RWPE2 (cell line): ENCODE measurements at regions not wholly inside any gene's neighbourhood (a gene's known extent, or its start where the extent isn't known, plus 50 kb on each side); places are given as distances from the start of the nearest gene placed in this dataset.

ENCODE experiments used
- ATAC-seq: fragments of 200-7000 bp; cut with Tn5 transposase; 3 replicates; pipeline ENCODE4 v1.9.1; 2021; ENCODE audit warnings: low read depth
- DNase-seq: peaks from one replicate; pipeline ENCODE4 v3.0.0-alpha.2; 2020; ENCODE audit warnings: low spot score
- H3K27ac ChIP-seq: fragments of 450-650 bp; 2 replicates; pipeline ENCODE4 v1.5.1; 2017; ENCODE audit warnings: mild to moderate bottlenecking; ENCODE audit not compliant: poor library complexity, severe bottlenecking
- H3K27me3 ChIP-seq: fragments of 250-450 bp; sonication (Bioruptor Pico); 2 replicates; pipeline ENCODE4 v1.5.1; 2021; ENCODE audit warnings: mild to moderate bottlenecking, moderate library complexity; ENCODE audit not compliant: insufficient read depth, poor library complexity, severe bottlenecking
- H3K36me3 ChIP-seq: fragments of 250-450 bp; sonication (Bioruptor Pico); 2 replicates; pipeline ENCODE4 v1.5.1; 2020; ENCODE audit warnings: low read depth, mild to moderate bottlenecking, moderate library complexity
- H3K4me1 ChIP-seq: fragments of 250-450 bp; sonication (Bioruptor Pico); 2 replicates; pipeline ENCODE4 v1.5.1; 2021; ENCODE audit warnings: mild to moderate bottlenecking, moderate library complexity; ENCODE audit not compliant: insufficient read depth, poor library complexity, severe bottlenecking
- H3K4me3 ChIP-seq: fragments of 250-450 bp; sonication (Bioruptor Pico); 2 replicates; pipeline ENCODE4 v1.5.1; 2021; ENCODE audit warnings: mild to moderate bottlenecking, moderate library complexity; ENCODE audit not compliant: severe bottlenecking
- H3K9me3 ChIP-seq: fragments of 250-450 bp; sonication (Bioruptor Pico); 2 replicates; pipeline ENCODE4 v1.5.1; 2021; ENCODE audit warnings: mild to moderate bottlenecking, moderate library complexity; ENCODE audit not compliant: severe bottlenecking
- TF ChIP-seq, protein P1 (sequence below): fragments of 450-650 bp; IDR thresholded peaks from one replicate; pipeline ENCODE4 v1.5.1; 2017; ENCODE audit warnings: mild to moderate bottlenecking, moderate library complexity; ENCODE audit not compliant: poor library complexity, severe bottlenecking

GRCh38 chrX:121585626-121586025, 538.2 kb downstream of the GLUD2 start:
- Histone ChIP-seq H3K36me3 (no peaks in the 10 kb centered on the region), H3K4me1 (no peaks in the 10 kb centered on the region), H3K4me3 (no peak overlapping the region), H3K27ac (no peak overlapping the region), H3K27me3 (no peaks in the 10 kb centered on the region), H3K9me3 (no peaks in the 10 kb centered on the region)
- no peak for DNase-seq
- TF ChIP-seq, protein P1, sequence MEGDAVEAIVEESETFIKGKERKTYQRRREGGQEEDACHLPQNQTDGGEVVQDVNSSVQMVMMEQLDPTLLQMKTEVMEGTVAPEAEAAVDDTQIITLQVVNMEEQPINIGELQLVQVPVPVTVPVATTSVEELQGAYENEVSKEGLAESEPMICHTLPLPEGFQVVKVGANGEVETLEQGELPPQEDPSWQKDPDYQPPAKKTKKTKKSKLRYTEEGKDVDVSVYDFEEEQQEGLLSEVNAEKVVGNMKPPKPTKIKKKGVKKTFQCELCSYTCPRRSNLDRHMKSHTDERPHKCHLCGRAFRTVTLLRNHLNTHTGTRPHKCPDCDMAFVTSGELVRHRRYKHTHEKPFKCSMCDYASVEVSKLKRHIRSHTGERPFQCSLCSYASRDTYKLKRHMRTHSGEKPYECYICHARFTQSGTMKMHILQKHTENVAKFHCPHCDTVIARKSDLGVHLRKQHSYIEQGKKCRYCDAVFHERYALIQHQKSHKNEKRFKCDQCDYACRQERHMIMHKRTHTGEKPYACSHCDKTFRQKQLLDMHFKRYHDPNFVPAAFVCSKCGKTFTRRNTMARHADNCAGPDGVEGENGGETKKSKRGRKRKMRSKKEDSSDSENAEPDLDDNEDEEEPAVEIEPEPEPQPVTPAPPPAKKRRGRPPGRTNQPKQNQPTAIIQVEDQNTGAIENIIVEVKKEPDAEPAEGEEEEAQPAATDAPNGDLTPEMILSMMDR, result no peak
- no peak for ATAC-seq

DNA sequence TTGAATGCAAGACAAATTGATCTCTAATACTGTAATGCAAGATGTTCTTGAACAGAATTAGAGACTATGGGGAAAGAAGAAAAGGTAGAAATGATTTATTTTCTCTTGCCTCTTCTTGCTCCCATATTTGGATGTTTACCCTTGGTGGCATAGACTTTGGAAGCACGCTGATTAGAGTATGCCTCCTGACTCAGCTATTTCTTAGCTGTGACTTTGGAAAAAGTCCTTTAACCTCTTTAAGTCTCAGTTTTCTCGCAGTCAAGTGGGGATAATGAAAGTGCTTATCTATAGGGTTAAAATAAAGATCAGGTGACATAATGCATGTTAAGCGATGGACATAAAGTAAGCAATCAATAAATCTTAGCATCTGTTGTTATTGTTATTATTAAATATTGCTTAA, 545.5 kb downstream of the GLUD2 start:
- DNase-seq (no peak), ATAC-seq (no peak)
- no peaks in the 10 kb centered on the region for H3K4me1 ChIP-seq
- H3K36me3 ChIP-seq, result no peaks in the 10 kb centered on the region
- no peaks in the 10 kb centered on the region for H3K27me3 ChIP-seq
- no peak overlapping the region for H3K27ac ChIP-seq
- no peak overlapping the region for H3K4me3 ChIP-seq
- TF ChIP-seq, protein P1, result no peak
- H3K9me3 ChIP-seq, result no peaks in the 10 kb centered on the region

- Histone ChIP-seq H3K27ac (no peak overlapping the region), H3K9me3 (no peaks in the 10 kb centered on the region), H3K27me3 (no peaks in the 10 kb centered on the region), H3K36me3 (no peaks in the 10 kb centered on the region), H3K4me3 (no peak overlapping the region), H3K4me1 (no peaks in the 10 kb centered on the region)
- TF ChIP-seq, protein P1, result no peak
- DNase-seq (no peak), ATAC-seq (no peak)
Observed at GRCh38 chrX:121598356-121598755, 550.9 kb downstream of the GLUD2 start.

DNA sequence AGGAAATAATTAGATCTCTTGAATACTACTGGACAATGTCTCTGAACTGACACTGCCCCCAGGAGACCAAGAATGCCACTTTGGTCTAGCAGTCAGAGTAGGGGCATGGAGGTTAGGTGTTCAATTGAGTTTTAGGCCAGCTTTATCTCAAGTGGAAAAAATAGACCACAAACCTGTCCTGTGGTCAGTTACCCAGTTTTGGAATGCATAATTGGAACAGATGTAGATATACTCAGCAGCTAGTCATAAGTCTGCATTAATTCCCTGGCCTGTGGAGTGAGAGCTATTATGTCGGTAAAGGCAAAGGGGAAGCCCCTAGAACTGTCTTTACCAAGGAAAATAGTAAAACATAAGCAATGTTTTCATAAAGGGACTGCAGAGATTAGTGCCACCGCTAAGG, 587.7 kb downstream of the GLUD2 start:
- ATAC-seq (no peak), DNase-seq (no peak)
- TF ChIP-seq, protein P1, result no peak
- no peak overlapping the region for H3K4me3 ChIP-seq
- no peak overlapping the region for H3K27ac ChIP-seq
- no peaks in the 10 kb centered on the region for H3K36me3 ChIP-seq
- H3K27me3 ChIP-seq, result no peaks in the 10 kb centered on the region
- H3K4me1 ChIP-seq, result no peaks in the 10 kb centered on the region
- no peaks in the 10 kb centered on the region for H3K9me3 ChIP-seq

DNA sequence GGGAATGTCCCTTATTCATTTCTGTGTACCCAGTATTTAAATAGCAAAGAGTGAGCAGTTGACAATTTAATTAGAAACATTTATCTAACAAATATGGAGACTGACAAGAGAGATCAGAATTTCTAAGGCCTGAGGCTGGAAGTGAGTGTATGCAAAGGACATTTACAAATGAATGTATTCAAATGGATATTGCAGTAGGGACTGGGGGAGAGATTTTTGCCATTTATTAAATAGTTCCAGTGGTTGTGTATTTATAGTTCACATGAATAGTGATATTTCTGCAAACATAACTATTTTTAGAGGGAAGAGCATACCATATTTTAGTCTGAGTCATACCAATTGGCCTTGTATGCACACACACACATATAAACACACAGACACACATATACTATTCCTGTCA, 592.4 kb downstream of the GLUD2 start:
- Histone ChIP-seq H3K4me3 (no peak overlapping the region), H3K36me3 (no peaks in the 10 kb centered on the region), H3K27ac (no peak overlapping the region), H3K4me1 (peaks cover 12% of the 10 kb centered on the region), H3K9me3 (no peaks in the 10 kb centered on the region), H3K27me3 (no peaks in the 10 kb centered on the region)
- TF ChIP-seq, protein P1, result no peak
- DNase-seq (no peak), ATAC-seq (no peak)
